Parathyroid adenoma (tissue), 2 donors: ENCODE measurements at regions not wholly inside any gene's neighbourhood (a gene's known extent, or its start where the extent isn't known, plus 50 kb on each side); places are given as distances from the start of the nearest gene placed in this dataset.

Source experiments
- H2AFZ ChIP-seq: fragments of 300-600 bp; sonication (generic); one replicate; pipeline ENCODE4 v1.7.0; 2017; ENCODE audit warnings: antibody characterized with exemption, mild to moderate bottlenecking
- H3K27ac ChIP-seq: fragments of 300-600 bp; sonication (generic); one replicate; pipeline ENCODE4 v1.7.0; 2017
- H3K27me3 ChIP-seq: fragments of 300-600 bp; sonication (generic); one replicate; pipeline ENCODE4 v1.7.0; 2017; ENCODE audit warnings: low read length; ENCODE audit not compliant: control insufficient read depth, insufficient read depth
- H3K36me3 ChIP-seq: fragments of 300-600 bp; sonication (generic); one replicate; pipeline ENCODE4 v1.7.0; 2017; ENCODE audit warnings: low read length; ENCODE audit not compliant: control insufficient read depth, insufficient read depth
- H3K4me1 ChIP-seq: fragments of 300-600 bp; sonication (generic); one replicate; pipeline ENCODE4 v1.7.0; 2017; ENCODE audit warnings: control low read depth
- H3K4me2 ChIP-seq: fragments of 300-600 bp; sonication (generic); one replicate; pipeline ENCODE4 v1.7.0; 2017; ENCODE audit warnings: low read length
- H3K4me3 ChIP-seq: fragments of 300-600 bp; sonication (generic); one replicate; pipeline ENCODE4 v1.7.0; 2017; ENCODE audit warnings: low read depth, low read length
- H3K79me2 ChIP-seq: fragments of 300-600 bp; sonication (generic); one replicate; pipeline ENCODE4 v1.7.0; 2017; ENCODE audit warnings: control low read depth
- H3K9ac ChIP-seq: fragments of 300-600 bp; sonication (generic); one replicate; pipeline ENCODE4 v1.7.0; 2017; ENCODE audit warnings: mild to moderate bottlenecking
- H3K9me3 ChIP-seq: fragments of 300-600 bp; sonication (generic); one replicate; pipeline ENCODE4 v1.7.0; 2017; ENCODE audit warnings: low read length; ENCODE audit not compliant: control insufficient read depth
- CTCF ChIP-seq: fragments of 300-600 bp; sonication (generic); IDR thresholded peaks from one replicate; pipeline ENCODE4 v1.7.0; 2017; ENCODE audit warnings: antibody characterized with exemption, mild to moderate bottlenecking
- donor health status: primary hyperparathyroidism.

- Histone ChIP-seq H3K9ac (no peak overlapping the region), H3K27ac (no peak overlapping the region), H3K36me3 (no peaks in the 10 kb centered on the region), H2AFZ (no peak overlapping the region), H3K4me1 (no peaks in the 10 kb centered on the region), H3K79me2 (no peaks in the 10 kb centered on the region), H3K4me2 (no peak overlapping the region), H3K27me3 (no peaks in the 10 kb centered on the region), H3K4me3 (no peak overlapping the region), H3K9me3 (no peaks in the 10 kb centered on the region)
- TF ChIP-seq CTCF = no peak
Measured at GRCh38 chr2:34979148-34979547, 1376.4 kb upstream of the CRIM1 start.

- Histone ChIP-seq H3K9me3 (no peaks in the 10 kb centered on the region), H2AFZ (no peak overlapping the region), H3K79me2 (no peaks in the 10 kb centered on the region), H3K27ac (no peak overlapping the region), H3K4me1 (no peaks in the 10 kb centered on the region), H3K27me3 (no peaks in the 10 kb centered on the region), H3K4me3 (no peak overlapping the region), H3K4me2 (no peak overlapping the region), H3K9ac (no peak overlapping the region), H3K36me3 (no peaks in the 10 kb centered on the region)
- no peak for TF ChIP-seq CTCF
Measured at GRCh38 chr2:34961822-34962221, 1362.7 kb upstream of the FAM98A start.

- H3K9ac ChIP-seq = no peak overlapping the region
- no peak overlapping the region for H3K27ac ChIP-seq
- no peaks in the 10 kb centered on the region for H3K9me3 ChIP-seq
- H3K27me3 ChIP-seq = no peaks in the 10 kb centered on the region
- H3K4me2 ChIP-seq = no peak overlapping the region
- no peak overlapping the region for H2AFZ ChIP-seq
- H3K79me2 ChIP-seq = no peaks in the 10 kb centered on the region
- H3K4me1 ChIP-seq = no peaks in the 10 kb centered on the region
- no peak for TF ChIP-seq CTCF
- H3K36me3 ChIP-seq = no peaks in the 10 kb centered on the region
- H3K4me3 ChIP-seq = no peak overlapping the region
Measured at GRCh38 chr2:34954758-34955157, 1355.7 kb upstream of the FAM98A start.

GRCh38 chr2:34950797-34951196, 1351.7 kb upstream of the FAM98A start:
- no peak overlapping the region for H3K4me2 ChIP-seq
- H3K27me3 ChIP-seq = no peaks in the 10 kb centered on the region
- H3K4me1 ChIP-seq = no peaks in the 10 kb centered on the region
- H3K4me3 ChIP-seq = no peak overlapping the region
- TF ChIP-seq CTCF = no peak
- H3K79me2 ChIP-seq = no peaks in the 10 kb centered on the region
- H3K27ac ChIP-seq = no peak overlapping the region
- no peak overlapping the region for H2AFZ ChIP-seq
- no peaks in the 10 kb centered on the region for H3K36me3 ChIP-seq
- no peak overlapping the region for H3K9ac ChIP-seq
- no peaks in the 10 kb centered on the region for H3K9me3 ChIP-seq

- no peak for TF ChIP-seq CTCF
- H3K79me2 ChIP-seq = no peaks in the 10 kb centered on the region
- H3K9ac ChIP-seq = no peak overlapping the region
- no peaks in the 10 kb centered on the region for H3K27me3 ChIP-seq
- H3K4me2 ChIP-seq = no peak overlapping the region
- no peaks in the 10 kb centered on the region for H3K36me3 ChIP-seq
- no peaks in the 10 kb centered on the region for H3K4me1 ChIP-seq
- no peak overlapping the region for H3K4me3 ChIP-seq
- H3K27ac ChIP-seq = no peak overlapping the region
- H2AFZ ChIP-seq = no peak overlapping the region
- H3K9me3 ChIP-seq = no peaks in the 10 kb centered on the region
Measured at GRCh38 chr2:34949316-34949715, 1350.2 kb upstream of the FAM98A start.
